OCI-LY7 (cell line): ENCODE measurements at regions not wholly inside any gene's neighbourhood (a gene's known extent, or its start where the extent isn't known, plus 50 kb on each side); places are given as distances from the start of the nearest gene placed in this dataset.

ENCODE experiments used
- EZH2phosphoT487 ChIP-seq: fragments of 200-600 bp; sonication (generic); IDR thresholded peaks from 2 replicates; pipeline ENCODE4 v1.6.1; 2018; ENCODE audit warnings: low read depth, borderline replicate concordance, mild to moderate bottlenecking, mixed run types, antibody characterized with exemption, low read length, moderate library complexity, mixed read lengths
- TF ChIP-seq, protein P1 (sequence below): fragments of 200-600 bp; sonication (generic); conservative IDR thresholded peaks from 2 replicates; pipeline ENCODE4 v1.5.1; 2014; ENCODE audit warnings: mild to moderate bottlenecking, antibody characterized with exemption, low read length, moderate library complexity, mixed read lengths

DNA sequence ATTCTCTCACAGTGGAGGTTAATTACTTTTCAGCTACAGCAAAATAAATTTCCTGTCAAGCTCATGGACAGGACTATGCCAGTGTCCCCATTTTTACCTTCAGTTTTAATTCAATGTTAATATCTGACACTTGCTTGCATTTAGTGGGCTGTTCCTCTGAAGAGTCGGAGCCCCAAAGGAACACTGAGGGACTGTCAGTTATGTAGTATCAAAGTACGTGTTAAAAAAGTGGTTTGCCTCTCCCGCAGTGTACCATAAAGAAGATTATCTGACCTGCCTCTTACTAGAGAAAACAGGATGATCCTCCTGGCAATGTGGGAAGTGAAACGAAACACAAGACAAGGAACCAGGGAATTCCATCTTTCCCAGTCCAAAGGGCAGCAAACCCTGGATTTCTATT is 1010.9 kb upstream of the PHF14 start:
- TF ChIP-seq, protein P1, sequence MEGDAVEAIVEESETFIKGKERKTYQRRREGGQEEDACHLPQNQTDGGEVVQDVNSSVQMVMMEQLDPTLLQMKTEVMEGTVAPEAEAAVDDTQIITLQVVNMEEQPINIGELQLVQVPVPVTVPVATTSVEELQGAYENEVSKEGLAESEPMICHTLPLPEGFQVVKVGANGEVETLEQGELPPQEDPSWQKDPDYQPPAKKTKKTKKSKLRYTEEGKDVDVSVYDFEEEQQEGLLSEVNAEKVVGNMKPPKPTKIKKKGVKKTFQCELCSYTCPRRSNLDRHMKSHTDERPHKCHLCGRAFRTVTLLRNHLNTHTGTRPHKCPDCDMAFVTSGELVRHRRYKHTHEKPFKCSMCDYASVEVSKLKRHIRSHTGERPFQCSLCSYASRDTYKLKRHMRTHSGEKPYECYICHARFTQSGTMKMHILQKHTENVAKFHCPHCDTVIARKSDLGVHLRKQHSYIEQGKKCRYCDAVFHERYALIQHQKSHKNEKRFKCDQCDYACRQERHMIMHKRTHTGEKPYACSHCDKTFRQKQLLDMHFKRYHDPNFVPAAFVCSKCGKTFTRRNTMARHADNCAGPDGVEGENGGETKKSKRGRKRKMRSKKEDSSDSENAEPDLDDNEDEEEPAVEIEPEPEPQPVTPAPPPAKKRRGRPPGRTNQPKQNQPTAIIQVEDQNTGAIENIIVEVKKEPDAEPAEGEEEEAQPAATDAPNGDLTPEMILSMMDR = no peak
- TF ChIP-seq EZH2phosphoT487 = no peak
